ENCODE measurements at regions not wholly inside any gene's neighbourhood (a gene's known extent, or its start where the extent isn't known, plus 50 kb on each side); places are given as distances from the start of the nearest gene placed in this dataset.
"Not testable (repeated sequence)": the region's sequence is repeated elsewhere in the genome, so short reads cannot be mapped to it uniquely, and the experiment has no call there.

DNA sequence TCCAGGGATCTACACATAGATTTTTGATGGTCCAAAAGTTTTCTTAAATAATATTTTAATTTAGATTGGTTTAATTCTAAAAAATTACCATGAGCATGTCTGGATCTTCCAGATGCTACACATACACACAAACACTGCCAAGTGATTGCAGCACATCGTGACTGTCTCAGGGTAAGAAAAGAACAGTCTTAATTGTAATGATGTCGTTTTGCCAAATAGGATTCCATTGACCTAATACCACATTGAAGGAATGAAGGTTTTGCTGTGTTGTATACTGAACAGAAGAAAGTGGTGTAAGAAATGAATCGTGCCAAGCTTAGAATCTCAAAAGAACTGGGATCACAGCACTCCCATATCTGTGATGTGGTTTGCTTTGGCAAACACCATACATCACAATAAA is 633.3 kb upstream of the CAMK1G start:
- no peak for DNase-seq (ENCODE audit: low read depth)

DNA sequence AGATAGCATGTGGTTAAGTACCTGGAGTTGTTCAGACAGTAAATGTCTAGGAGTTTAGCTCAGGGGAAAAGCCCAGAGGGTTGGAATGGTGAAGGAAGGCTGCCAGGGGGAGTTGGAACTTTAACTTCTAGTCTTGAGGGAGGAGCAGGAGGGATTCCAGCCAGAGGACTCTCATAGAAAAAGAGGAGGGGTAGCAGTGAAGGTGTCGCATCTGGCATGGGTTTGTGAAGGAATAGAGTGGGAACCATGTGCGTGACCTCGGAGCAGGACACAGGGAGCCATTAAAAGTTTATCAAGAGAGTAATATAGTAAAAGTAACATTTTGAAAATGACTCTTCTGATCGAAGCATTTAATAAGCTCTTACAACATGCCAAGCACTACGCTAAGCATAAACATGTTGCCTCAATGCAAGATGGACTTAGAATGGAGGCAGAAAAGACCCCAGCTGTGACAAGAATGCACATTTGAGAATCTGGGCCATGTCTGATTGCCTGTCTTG is 632.4 kb upstream of the CAMK1G start:
- no peak for DNase-seq (ENCODE audit: low read depth)

DNA sequence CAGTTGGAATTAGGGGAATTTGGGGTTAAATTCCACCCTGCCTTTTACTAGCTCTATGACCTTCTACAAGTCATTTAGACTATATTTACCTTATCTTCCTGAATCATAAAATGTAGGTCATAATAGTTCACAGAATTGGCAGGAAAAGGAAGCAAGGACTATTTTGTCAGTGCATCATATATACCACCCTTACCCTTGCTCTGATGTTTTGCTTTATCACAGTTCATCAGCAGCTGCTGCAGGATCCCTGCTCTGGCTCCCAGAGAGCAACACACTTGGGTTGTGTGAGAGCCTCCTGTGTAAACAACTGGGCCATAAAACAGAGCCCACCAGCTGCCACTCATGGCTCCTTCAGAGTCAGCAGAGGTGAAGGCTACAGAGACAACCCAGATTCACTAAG is 631.6 kb upstream of the CAMK1G start:
- DNase-seq (ENCODE audit: low read depth), result peak; percentile 8

DNA sequence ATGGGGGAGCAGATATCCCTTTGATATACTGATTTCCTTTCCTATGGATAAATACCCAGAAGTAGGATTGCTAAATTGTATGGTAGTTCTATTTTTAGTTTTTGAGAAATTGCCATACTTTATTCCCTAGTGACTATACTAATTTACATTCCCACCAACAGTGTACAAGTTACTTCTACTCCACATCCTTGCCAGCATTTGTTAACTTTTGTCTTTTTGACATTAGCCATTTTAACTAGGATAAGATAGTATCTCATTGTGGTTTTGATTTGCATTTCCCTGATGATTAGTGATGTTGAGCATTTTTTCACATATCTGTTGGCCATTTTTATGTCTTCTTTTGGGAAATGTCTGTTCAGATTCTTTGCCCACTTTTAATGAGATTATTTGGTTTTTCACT is 620.6 kb upstream of the CAMK1G start:
- no peak for DNase-seq (ENCODE audit: low read depth)

DNA sequence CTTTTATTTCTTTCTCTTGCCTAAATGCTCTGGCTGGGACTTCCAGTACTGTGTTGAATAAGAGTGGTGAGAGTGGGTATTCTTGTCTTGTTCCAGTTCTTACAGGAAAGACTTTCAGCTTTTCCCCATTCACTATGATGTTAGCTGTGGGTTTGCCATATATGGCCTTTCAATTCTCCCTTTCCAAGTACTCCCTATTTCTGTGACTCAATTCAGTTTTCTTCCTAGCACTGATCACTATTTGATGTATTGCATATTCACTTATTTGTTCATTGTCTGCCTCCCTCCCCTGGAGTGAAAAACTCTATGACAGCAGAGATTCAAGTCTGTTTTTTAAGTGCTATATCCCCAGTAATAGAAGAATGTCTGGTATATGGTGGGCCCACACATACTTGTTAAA is 618.2 kb upstream of the CAMK1G start:
- no peak for DNase-seq (ENCODE audit: low read depth)

DNA sequence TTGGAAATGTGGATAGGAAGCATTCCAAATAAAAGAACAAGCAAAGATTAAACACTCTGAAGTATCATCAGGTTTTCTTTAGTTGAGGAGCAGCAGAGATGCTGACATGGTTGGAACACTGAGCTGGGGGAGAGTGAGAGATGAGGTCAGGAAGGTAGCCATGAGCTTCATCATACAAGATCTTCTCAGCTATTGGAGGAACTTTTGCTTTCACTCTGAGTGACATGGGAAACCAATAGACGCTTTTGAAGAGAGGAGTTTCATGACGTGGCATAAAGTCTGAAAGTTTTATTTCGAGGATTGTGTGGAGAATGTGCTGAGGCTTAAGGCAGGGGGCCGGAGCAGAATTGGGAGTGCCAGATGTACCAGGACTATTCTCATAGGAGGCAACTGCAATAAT is 616.2 kb upstream of the CAMK1G start:
- no peak for DNase-seq (ENCODE audit: low read depth)

DNA sequence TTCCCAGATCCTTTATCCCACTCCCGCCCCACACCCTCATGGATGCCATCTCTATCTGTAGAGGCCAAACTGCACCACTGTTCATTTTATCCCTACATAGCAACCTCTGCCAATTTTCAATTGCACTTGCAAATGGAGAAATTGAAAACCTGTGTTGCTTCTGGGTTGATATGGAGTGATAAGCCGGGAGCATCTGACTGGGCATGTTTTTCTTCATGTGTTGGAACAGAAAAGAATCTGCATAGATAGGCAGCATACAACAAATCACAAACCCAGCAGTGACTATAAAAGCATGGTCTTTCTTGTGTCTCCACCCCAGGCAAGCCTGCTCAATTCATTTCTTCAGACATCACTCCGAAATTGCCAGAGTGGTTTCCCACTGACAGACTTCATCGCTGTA is 608.8 kb upstream of the CAMK1G start:
- DNase-seq (ENCODE audit: low read depth), result no peak

DNA sequence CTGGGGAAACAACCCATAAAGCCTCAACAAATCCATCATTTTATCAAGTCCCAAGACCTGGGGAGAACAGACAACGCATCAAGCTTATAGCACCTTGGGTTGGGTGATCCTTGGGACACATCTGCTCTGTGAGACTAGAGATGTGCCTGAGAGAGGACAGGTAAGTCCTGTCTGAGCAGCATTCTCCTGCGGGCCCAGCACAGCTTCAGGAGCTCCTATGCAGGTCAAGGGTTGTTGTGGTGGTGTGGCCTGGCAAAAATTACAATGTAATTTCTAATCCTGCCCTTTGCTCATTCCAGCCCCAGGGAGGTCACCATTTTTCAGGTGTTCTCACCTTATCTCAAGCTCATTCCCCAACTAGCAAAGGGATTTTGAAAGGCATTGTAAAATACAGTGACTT is 608.1 kb upstream of the CAMK1G start:
- DNase-seq (ENCODE audit: low read depth), result no peak

DNA sequence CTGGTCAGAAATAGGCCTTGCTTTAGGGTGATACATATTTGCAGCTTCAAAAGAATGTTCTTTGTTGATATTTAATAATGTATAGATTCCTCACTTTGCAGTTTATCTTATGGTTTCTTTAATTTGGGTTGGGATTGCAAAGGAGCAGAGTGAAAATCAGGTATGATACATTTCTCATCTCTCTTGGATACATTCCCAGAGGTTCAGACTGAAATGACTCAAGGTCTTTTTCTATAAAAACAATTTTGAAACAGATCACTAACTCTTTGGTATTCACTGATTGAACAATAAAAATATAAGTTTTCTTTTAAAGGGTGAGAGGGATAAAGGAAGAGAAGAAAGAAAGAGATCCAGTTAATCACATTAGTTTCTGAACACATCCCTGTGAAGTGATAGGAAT is 606.5 kb upstream of the CAMK1G start:
- DNase-seq (ENCODE audit: low read depth), result no peak

DNA sequence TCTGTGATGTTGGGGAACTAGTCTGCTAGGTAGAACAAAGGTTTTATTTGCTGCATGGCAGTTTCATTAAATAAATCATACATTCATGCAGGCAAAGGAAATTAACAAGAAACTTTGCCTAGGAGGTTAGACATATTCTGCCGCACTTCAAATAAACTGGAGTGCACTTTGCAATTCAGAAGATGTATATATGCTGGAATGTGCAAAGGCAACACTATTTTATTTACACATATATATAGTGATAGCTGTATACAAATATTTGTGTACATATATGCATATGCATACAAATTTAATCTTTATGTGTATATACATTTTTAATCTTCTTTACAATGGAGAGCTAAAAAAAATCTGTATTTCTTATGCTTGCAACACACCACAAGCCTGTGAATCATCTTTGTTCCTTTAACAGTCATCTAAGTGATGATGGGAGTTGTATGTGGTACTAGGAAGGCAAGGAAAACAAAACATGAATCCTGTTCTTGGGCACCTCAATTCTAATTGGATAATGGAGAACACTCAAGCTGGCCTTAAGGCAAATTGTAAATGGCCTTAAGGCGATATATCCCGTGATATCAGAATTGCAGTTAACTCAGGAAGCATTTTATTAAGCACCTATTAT is 605.8 kb upstream of the CAMK1G start:
- DNase-seq (ENCODE audit: low read depth), result no peak

DNA sequence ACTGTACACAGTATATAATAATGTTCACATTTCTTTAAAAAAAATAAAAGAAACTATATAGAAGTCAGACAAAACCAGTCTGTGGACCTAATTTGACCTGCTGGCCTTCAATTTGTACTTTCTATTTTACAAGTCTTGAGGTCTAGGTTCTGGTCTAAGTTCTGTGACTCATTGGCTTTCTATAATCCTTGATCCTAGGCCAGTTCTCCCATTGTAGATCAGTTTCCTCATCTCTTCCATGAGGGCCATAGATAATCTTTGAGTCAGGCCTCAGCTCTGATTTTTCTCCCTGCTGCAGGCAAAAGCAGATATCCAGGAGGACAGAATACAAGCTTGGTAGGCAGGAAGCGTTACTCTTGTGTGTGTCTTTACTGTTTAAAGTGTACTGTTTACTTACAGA is 603.7 kb upstream of the CAMK1G start:
- DNase-seq (ENCODE audit: low read depth), result no peak

DNA sequence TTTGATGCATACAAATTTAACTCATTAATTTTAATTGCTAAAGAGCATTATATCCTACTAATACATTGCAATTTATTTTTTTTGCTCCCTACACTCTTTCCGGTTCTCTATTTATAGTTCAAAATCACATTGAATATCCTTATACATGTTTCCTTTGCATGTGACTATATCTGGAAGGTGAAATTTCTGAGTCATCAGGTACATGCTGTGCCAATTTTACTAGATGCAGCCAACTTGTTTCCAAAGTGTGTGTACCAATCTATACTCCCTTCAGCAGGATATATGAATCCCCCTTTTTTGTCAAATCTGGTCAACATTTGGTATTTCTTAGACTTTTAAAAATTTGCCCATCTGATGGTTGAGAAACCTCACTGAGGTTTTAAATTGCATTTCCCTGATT is 602.9 kb upstream of the CAMK1G start:
- no peak for DNase-seq (ENCODE audit: low read depth)

DNA sequence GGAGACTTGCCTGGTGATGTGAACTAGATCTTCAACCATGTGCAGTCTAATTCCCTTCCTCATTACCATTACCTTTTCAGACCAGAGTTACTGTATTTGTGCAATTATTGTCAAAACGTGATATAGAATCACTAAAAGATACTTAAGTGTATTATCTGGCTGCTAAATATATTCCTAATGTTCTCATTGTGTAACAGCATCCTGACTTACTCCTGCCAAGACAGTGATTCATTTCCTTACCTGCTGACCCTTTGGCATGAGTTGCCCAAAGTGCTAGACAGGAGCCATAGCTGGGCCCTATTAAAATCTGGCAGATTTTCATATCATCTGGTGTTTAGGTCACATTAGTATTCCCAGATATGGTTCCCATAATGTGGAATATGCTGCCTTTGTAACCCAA is 598.3 kb upstream of the CAMK1G start:
- no peak for DNase-seq (ENCODE audit: low read depth)

DNA sequence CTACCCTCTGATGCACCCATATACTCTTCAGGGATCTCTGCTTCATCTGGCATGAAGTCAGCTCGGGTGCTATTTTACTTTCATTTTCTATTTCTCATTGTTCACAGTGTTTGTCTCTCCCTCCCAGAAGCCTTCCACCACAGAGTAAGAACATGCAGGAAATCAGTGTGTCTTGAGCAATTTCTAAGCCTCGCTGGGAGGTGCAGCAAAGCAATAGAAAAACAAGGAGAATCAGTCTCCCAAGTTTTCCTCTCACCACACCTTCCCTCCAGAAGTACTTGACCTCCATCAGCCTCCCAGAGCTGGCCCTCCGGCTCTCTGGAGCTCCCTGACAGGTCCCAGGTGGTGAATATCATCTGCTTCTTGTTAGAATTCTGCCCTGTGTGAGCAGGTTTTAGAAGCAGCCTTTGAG is 594.7 kb upstream of the CAMK1G start:
- no peak for DNase-seq (ENCODE audit: low read depth)

DNA sequence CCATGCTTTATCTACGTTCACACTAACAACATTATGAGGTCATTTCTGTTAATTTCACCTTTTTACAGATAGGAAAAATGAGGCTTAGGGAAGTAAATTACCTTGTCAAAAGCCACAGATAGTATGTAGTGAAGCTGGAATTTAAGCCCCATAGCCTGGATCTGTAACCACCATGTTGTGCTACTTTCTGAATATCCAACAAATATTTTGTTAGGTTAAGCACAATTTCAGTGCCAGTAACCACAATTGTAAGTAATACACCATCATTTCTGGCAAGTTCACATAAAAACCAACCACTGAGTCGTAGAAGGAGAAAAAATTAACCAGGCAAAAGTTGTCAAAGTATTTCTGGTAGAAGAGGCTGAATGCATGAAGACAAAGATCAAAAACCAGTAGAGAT is 593.1 kb upstream of the CAMK1G start:
- no peak for DNase-seq (ENCODE audit: low read depth)

DNA sequence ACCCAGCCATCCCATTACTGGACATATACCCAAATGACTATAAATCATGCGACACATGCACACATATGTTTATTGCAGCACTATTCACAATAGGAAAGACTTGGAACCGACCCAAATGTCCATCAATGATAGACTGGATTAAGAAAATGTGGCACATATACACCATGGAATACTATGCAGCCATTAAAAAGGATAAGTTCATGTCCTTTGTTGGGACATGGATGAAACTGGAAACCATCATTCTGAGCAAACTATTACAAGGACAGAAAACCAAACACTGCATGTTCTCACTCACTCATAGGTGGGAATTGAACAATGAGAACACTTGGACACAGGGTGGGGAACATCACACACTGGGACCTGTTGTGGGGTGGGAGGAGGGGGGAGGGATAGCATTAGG is 586.5 kb upstream of the CAMK1G start:
- not testable (repeated sequence) for DNase-seq (ENCODE audit: low read depth)

DNA sequence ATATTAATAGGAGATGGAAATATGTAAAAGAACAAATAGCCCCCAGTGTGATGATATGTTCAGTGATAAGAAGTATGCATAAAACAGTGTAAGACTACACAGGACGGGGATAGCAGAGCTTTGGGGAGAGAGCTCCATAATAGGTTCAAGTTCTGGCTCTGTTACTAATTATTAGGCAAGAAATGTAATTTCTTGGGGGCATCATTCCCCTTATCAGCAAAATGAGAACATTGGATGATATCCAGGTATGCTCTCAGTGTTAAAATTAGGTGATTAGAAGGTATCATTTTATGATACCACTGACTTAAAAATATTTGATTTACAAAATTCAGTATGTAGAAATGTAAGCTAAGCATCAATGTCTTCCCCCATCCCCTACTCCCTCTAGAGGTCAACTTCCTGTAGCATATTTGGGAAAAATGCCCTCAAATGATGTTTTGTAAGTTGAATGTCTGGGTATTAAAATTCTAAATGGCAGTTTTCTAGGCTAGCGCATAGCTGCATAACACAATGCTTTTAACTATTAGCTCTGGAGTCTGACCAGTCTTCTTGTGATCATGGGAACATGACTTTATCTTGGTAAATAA is 585.7 kb upstream of the CAMK1G start:
- DNase-seq (ENCODE audit: low read depth), result no peak

DNA sequence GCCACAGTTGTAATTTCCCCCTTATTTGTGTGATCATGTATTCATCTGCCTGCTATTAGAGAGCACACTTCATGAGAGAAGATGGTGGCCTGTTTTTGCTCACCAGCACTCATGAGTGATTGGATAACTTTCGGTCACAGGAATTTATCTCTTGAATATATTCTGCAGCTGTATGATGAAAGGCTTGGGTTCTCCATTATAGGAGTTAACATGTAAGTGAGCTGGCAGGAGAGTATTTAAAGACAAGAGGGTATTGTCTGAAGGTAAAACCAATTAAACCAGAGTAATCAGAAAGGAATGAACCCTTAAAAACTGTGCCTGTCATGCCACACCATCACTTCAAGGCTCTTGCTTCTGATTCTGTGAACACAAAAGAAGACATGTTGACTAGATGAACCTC is 574.9 kb upstream of the CAMK1G start:
- no peak for DNase-seq (ENCODE audit: low read depth)

DNA sequence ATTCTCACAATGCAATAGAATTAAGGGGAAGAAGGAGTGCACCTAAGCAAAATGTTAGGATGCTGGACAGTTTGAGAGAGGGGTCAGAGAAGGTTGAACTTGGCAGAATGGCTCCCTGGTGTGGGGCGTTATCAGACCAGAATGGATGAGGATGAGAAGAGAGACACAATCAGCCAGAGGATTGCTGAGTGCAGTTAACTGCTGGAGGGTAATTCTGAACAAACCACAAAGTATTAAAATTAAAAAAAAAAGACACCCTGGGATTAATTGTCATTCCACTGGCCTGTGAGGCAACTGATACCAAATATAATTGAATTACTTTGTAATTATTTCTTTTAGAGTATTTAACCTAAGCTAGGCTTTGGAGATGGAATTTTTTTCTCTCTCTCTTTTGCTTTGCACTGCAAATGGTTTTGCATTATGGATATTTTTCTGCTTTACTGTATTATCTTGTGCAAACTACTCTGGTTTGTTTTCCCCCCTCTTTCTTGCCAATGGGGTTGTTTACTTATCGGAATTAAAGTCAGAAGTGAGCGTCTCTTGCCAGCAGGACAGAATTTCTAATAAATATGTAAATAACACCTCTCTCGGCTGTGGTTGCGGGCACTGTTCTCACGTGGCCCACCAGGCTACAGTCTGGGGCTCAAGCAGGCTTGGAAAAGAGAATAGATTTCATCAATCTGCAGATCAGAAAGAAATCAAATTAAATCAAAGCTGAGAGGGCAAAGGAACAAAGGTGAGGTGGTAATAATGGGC is 572.9 kb upstream of the CAMK1G start:
- no peak for DNase-seq (ENCODE audit: low read depth)

DNA sequence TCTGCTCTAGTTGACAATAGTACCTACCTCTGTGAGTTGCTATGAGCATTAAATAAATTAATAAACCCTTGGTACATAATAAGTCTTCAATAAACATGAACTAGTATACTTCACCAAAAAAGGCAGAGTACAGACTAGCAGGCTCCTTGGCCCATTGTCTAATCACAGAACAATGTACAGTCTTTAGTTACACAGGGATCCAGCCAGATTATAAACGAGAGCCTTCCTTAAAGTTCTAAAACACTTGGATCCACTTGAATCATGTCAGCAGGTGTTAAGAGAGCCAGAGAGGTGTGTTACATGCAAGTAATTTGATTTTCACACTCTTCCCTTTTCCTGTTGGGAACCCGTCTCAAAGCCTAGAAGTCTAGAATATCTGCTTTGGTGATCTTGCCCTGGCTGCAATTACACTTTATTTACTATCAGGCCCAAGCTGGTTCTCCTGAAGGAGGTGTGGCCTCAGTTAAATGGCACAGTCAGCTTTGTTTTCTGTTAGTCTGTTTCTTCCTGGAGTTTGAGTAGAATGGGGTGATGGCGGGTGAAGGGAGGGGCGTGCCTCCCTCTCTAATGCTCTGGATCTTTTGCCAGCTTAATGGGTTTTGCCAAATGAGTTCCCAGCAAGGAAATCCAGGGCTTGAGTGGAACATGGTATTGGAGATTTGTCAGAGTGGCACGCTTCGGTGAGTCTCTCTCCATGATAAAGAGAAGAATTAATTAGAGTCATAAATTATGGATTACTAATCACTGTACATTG is 570.9 kb upstream of the CAMK1G start:
- no peak for DNase-seq (ENCODE audit: low read depth)

DNA sequence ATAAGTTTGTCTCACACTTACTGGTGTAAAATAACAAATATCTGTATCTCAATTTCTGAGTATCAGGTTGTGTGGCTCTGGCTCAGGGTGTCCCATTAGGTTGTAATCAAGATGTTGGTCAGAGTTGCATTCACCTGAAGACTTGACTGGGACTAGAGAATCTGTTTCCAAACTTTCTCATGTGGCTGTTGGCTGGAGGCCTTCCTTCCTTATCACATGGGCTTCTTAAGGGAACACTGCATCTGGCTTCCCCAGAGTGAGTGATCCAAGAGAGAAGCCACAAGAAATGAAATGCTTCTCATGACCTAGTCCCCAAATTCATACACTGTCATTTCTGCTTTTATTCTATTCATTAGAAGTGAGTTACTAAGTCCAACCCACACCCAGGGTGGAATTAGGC is 568.4 kb upstream of the CAMK1G start:
- DNase-seq (ENCODE audit: low read depth), result no peak

DNA sequence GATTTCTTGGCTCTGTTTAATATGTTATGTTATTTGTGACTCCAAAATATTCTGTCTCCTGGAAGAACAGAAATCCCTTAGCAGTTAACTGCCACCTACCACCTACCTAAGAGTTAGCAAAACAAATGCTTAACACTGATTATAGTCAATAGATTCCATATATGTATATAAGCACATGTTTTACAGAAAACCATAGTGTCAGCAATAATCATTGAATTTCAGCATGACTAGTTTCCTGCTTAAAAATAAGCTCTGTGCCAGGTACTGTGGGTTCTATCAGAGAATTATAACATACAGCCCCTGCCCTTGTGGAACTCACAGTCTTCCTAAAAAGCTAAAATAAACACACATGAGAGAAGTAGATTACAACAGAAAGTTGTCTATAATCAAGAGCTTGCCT is 561.9 kb upstream of the CAMK1G start:
- DNase-seq (ENCODE audit: low read depth), result no peak

DNA sequence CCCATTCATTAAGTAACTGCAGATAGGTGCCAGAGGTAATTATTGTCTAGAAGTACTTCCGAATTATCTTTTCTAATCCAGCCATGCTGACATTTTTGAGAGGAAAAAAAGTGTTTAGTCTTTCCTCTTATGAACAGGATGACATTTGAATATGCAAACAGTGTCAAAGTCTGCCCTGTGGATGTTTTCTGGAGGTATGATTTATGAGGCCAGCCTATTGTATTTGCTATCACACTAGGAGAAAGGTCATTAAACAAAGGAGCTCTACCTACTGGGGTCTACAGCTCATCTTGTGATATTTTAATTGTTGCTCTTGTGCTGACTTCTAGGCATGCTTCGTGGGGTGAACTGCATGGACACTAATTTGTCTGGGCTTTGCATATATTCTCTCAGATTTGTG is 559.7 kb upstream of the CAMK1G start:
- DNase-seq (ENCODE audit: low read depth), result no peak
